ENCODE measurements at regions not wholly inside any gene's neighbourhood (a gene's known extent, or its start where the extent isn't known, plus 50 kb on each side); places are given as distances from the start of the nearest gene placed in this dataset.
A peak's percentile ranks its signal among the peaks of the same experiment; 100 is the strongest.

GRCh38 chr14:58815161-58815701 lies 177.5 kb downstream of the DACT1 start:
- peak; percentile 93 for DNase-seq

- peak; percentile 57 for DNase-seq
Measured at GRCh38 chr14:58815794-58816193, 178.0 kb downstream of the DACT1 start.

DNA sequence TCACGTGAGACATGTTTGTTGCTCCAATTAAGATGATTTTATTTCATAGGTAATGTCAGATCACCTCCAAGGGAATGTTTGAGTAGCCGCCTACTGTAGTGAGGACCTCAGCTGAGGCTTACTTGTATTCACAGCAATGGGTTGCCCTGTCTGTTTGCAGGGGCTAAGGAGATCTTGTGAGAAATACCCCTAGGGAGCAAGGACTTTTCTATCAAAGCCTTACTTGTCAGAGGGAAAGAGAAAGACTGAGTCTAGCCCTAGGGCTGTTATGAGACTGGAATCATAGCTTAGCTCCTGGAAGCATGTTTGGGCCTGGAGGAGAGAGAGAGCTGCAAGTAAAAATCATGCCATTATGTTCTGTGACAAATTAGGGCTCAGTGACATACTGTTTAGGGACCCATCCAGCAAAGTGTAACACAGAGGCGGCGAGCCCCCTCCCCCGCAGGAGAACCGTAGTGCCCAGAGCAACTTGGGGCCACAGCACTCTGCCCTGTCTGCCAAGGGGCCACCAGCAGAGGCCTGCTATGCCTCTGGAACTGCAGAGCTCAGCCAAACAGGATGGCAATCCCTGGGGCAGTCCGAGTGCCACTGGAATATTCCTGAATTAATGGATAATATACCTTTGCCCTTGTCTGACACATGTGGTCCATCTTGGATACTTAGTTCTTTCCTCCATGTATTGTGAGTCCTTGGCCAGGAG lies 178.8 kb downstream of the DACT1 start:
- no peak for DNase-seq

DNA sequence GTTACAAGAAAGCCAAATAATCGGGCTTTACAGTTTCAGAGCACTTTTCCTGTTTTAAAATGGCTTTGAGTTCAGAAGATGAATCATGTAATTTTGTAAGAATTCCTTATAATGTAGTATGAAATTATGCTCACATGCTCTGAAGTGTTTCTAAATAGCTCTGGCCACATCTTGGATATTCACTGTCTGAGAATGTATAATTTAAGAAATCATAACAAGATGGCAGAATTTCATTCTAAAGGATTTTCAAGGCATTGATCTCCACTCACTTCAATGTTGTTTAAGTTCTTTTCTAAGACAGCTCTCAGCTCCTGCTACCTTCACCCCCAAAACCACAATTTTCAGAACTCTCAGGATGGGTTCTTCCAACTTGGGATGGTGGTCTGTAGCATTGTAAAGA lies 180.1 kb downstream of the DACT1 start:
- DNase-seq, result peak; percentile 90

GRCh38 chr14:58820032-58820431 lies 182.3 kb downstream of the DACT1 start:
- no peak for DNase-seq

DNA sequence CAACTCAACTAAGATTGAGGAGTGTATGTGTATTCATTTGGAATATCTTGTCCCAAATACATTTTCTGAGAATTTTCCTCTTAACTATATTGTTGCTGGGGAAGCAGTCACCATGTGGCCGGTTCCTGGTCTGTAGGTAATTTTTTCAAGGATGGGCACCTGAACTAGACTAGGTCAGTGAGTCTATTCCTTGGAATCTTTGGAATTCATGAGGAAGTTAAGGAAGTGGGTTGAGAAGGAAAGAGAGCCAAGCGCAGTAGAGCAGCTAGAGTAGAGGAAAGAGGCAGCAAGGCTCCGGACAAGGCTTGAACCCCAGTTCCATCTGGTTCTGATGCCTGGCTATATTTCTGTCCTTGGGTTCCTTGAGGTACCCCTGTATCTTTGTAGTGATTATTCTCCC lies 183.7 kb downstream of the DACT1 start:
- DNase-seq, result no peak

GRCh38 chr14:58822856-58823255 lies 185.1 kb downstream of the DACT1 start:
- no peak for DNase-seq

- no peak for DNase-seq
Measured at GRCh38 chr14:58823312-58823711, 185.6 kb downstream of the DACT1 start.

DNA sequence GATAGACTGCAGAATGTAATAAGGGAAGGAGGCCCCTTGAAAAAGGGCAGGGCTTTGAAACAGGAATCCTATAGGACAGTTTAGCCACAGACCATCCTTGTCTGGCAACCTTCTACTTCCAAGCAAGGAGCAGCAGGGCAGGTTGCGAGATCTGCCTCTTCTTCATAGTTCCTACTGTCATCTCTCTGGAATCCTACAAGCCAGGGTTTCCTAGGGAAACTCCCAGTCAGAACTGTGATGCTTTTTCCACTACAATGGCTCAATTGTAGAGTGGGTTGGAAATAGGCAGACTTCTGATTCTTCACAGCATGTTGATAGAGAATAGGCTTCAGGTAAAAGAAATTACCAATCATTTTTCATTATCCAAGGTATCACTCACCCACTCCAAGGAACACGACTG lies 186.3 kb downstream of the DACT1 start:
- peak; percentile 43 for DNase-seq

GRCh38 chr14:58824796-58825195 lies 187.0 kb downstream of the DACT1 start:
- DNase-seq, result no peak

DNA sequence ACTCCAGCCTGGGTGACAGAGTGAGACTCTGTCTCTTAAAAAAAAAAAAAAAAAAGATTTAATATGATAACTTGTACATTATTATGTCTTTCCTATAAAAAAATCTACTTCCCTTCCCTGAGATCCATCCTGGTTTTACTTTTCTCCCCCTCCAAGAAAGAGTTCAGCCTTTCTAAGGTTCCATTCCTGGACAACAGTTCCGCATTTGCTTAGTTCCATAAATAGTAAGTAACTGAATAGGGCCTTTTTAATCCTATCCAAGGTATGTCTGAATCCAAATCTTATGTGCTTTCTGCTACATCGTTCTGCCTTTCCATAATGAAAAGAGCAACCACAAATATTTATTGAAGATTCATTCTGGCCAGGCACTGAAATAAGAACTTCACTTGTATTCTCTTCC lies 187.8 kb downstream of the DACT1 start:
- peak; percentile 33 for DNase-seq

DNA sequence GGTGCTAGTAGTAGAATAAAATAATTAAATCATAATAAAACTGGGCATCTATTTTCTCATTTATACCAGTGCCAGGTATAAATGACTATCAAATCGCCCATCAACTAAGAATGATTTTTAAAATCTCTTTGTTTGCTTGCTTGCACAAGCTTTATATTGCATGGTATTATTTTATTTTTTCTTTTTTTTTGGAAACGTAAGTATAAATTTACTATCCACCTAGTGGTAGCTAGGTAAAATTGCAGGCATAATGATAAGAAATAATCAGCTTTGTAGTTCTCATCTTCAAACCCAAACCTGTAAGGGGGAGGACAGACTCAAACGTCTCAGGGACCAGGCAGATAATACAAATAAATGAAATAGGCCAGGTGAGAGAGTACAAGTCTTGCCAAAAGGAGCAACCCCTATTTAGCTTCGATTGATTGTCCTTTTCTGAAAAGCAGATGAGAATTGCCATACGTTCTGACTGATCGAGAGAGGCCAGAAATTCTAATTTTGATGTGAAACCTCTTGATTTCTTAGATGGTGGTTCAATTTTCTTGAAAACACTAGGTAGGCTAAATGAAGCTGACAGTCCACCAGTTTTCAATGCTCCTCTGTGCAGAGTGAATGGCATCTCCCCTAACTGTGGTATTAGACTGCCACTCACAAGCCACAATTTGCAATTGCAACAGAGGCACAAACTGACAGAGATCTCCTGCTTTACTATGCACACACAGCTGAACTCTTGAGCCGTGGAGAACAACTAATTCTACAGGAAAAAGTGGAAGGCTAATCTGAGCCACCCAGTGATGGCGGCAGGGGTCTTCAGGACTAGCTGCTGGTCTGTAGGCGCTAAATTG lies 189.3 kb downstream of the DACT1 start:
- DNase-seq, result no peak

GRCh38 chr14:58828298-58828697 lies 190.5 kb downstream of the DACT1 start:
- DNase-seq, result no peak

- DNase-seq, result no peak
Measured at GRCh38 chr14:58829594-58829993, 191.8 kb downstream of the DACT1 start.

DNA sequence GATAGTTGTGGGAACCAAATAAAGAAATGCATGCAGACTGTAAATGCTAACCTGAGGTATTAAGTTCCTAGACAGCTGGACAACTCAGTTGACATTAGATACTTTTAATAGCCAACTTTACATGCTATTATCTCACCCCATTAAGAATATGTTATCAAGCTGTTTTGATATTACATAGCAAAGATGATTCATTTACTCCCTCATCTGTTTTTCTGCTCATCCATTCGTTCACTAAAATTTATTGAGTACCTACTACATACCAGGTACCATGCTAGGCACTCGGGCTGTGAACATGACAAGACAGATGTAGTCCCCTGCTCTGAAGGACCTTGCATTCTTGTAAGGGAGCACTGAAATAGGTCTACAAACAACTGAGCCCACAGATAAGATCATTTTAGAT lies 192.4 kb downstream of the DACT1 start:
- DNase-seq, result no peak

- DNase-seq, result no peak
Measured at GRCh38 chr14:58832095-58832521, 194.3 kb downstream of the DACT1 start.

DNA sequence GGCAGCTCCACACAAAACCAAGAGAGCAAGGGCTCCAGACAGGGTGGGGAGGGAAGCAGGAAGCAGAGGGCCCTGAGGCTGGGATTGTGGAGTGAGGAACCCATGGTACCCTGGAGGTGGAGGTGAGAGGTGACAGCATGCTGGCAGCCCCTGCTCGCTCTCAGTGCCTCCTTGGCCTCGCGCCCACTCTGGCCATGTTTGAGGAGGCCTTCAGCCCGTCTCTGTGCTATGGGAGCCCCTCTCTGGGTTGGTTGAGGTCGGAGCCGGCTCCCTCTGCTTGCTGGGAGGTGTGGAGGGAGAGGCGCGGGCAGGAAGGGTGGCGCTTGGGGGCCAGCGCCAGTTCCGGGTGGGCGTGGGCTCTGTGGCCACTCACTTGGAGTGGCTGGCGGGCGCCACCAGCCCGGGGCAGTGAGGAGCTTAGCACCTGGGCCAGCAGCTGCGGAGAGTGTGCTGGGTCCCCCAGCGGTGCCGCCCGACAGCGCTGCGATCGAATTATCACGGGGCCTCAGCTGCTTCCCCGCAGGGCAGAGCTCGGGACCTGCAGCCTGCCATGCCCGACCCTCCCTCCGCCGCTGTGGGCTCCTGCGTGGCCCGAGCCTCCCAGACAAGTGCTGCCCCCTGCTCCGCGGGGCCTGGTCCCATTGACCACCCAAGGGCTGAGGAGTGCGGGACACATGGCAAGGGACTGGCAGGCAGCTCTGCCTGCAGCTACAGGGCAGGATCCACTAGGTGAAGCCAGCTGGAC lies 196.0 kb downstream of the DACT1 start:
- DNase-seq, result no peak

GRCh38 chr14:58836303-58836974 lies 198.7 kb downstream of the DACT1 start:
- no peak for DNase-seq

- no peak for DNase-seq
Measured at GRCh38 chr14:58839233-58839632, 201.5 kb downstream of the DACT1 start.

DNA sequence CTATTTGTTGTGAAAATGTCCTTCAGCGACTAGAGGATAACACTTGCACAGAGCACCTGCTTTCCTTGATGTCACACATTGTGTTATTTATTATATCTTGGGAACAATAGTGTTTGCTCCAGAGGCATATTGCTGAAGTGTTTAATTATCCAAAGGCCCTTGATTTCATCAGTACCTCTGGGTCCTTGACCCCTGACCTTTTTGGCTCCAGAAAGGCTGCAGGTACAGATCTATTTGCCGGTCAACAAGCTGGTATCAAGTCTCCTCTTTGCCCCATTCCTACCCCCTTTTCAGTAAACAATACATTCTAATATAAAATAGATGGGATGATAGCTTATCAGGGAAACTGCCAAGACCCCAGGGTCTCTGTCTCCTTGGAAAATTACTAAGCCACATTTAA lies 206.8 kb downstream of the DACT1 start:
- no peak for DNase-seq

DNA sequence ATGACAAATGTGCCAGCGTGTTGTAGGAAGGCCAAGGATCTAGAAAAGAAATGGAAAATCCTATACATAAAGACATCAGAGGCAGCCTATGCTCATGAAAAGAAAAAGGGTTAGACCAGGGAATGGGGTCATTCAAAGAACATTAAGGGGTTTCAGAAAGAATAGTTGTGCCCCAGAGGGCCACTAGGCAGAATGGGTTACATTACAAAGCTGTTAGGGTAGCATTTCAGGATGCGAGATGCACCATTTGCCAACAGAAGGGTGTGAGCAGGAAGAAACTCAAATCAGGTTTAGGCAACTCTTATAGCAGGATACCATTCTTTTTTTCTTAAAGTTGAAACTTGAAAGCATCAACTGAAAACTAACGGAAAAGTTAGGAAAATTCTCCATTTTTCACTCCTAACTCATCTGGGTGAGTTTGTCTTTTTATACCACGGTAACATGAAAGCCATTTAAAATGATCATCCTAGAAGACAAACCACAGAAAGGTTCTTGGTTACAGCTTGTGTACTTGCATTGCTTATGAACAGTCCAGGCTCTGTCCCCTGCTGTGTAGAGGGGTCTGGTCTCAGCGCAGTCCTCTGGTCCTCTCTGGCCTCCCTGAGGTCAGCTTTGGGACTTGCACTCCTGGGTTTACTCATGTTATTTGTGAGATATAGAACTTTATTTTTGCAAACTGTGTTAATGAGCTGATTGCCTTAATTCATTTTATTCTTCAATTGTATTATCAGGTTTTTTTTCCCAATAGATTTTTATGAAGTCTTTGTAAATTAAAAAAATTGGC lies 209.1 kb downstream of the DACT1 start:
- DNase-seq, result no peak

- DNase-seq, result no peak
Measured at GRCh38 chr14:58848365-58848764, 210.6 kb downstream of the DACT1 start.
